ENCODE measurements at regions not wholly inside any gene's neighbourhood (a gene's known extent, or its start where the extent isn't known, plus 50 kb on each side); places are given as distances from the start of the nearest gene placed in this dataset.
A peak's percentile ranks its signal among the peaks of the same experiment; 100 is the strongest.

DNA sequence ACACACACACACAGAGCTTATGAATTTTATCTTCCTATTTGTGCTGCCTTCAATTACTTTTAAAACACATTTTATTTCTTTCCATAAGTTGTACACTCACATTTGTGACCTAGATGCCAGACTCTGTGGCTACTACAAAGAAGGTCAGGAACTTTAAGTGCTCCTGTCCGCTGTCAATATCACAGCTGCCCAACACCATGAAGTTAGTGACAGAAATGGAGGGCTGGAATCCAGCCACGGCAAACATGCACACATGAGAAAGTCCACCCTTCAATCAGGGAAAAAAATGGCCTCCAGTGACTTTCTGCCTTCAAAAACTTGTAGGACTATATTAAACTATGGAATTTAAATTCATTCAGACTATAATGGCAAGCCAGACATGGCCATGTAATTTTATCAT, 334.4 kb upstream of the FSTL5 start:
- ChIA-PET POLR2A (no interaction called here), CTCF (interaction anchor here (1.1 to 2.3 kb wide), 6 partner anchors 9 to 1044 kb away, joined by 3 to 5 read pairs (median 4); no protein-coding TSS in a partner anchor)
- intact Hi-C loops (cut with micrococcal nuclease), result loop anchor here (5.0 kb wide), 1 partner anchor 544 kb away; no protein-coding TSS in a partner anchor

GRCh38 chr4:162497564-162498167, 333.9 kb upstream of the FSTL5 start:
- DNase-seq, result peak; percentile 10
- H3K4me3 Mint-ChIP-seq, result no peak overlapping the region
- intact Hi-C loops (cut with micrococcal nuclease), result loop anchor here (5.0 kb wide), 1 partner anchor 545 kb away; no protein-coding TSS in a partner anchor

More for the DNA sequence above, 334.4 kb upstream of the FSTL5 start:
- Mint-ChIP-seq H3K4me1 (ENCODE audit: low read depth) (no peaks in the 10 kb centered on the region), H3K4me3 (no peak overlapping the region), H3K36me3 (ENCODE audit: low read depth) (no peaks in the 10 kb centered on the region), H3K27ac (no peak overlapping the region), H3K9me3 (no peaks in the 10 kb centered on the region), H3K27me3 (peaks cover 1% of the 10 kb centered on the region)
- DNase-seq (no peak), ATAC-seq (no peak)
- TF ChIP-seq, protein P1, sequence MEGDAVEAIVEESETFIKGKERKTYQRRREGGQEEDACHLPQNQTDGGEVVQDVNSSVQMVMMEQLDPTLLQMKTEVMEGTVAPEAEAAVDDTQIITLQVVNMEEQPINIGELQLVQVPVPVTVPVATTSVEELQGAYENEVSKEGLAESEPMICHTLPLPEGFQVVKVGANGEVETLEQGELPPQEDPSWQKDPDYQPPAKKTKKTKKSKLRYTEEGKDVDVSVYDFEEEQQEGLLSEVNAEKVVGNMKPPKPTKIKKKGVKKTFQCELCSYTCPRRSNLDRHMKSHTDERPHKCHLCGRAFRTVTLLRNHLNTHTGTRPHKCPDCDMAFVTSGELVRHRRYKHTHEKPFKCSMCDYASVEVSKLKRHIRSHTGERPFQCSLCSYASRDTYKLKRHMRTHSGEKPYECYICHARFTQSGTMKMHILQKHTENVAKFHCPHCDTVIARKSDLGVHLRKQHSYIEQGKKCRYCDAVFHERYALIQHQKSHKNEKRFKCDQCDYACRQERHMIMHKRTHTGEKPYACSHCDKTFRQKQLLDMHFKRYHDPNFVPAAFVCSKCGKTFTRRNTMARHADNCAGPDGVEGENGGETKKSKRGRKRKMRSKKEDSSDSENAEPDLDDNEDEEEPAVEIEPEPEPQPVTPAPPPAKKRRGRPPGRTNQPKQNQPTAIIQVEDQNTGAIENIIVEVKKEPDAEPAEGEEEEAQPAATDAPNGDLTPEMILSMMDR (IDR thresholded peaks at IDR 0.05), result no peak

DNA sequence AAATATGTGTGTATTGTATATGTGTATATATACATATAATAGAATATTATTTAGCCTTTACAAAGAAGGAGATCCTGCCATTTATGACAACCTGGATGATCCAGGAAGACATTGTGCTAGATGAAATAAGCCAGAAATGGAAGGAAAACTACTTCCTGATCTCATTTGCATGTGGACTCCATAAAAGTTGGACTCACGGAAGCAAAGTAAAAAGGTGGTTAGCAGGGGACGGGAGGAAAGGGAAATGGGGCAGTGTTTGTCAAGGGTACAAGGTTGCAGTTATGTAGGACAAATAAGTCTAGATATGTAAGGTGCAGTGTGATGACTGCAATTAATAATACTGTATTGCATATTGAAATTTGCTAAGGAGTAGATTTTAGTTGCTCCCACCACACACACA, 331.1 kb upstream of the FSTL5 start:
- H3K27ac Mint-ChIP-seq, result no peak overlapping the region
- no peak for DNase-seq
- CTCF ChIA-PET, result no interaction called here
- H3K27me3 Mint-ChIP-seq, result no peaks in the 10 kb centered on the region
- intact Hi-C loops (cut with micrococcal nuclease), result loop anchor here (5.0 kb wide), 1 partner anchor 547 kb away; no protein-coding TSS in a partner anchor
- H3K4me3 Mint-ChIP-seq, result no peak overlapping the region
- H3K9me3 Mint-ChIP-seq, result no peaks in the 10 kb centered on the region
- H3K36me3 Mint-ChIP-seq (ENCODE audit: low read depth), result no peaks in the 10 kb centered on the region
- POLR2A ChIA-PET, result no interaction called here
- no peak for ATAC-seq
- no peaks in the 10 kb centered on the region for H3K4me1 Mint-ChIP-seq (ENCODE audit: low read depth)
- TF ChIP-seq, protein P1 (IDR thresholded peaks at IDR 0.05), result no peak

More at GRCh38 chr4:162497564-162498167, 333.9 kb upstream of the FSTL5 start:
- Mint-ChIP-seq H3K36me3 (ENCODE audit: low read depth) (no peaks in the 10 kb centered on the region), H3K27me3 (no peaks in the 10 kb centered on the region), H3K9me3 (no peaks in the 10 kb centered on the region), H3K4me1 (ENCODE audit: low read depth) (no peaks in the 10 kb centered on the region), H3K27ac (no peak overlapping the region)
- ChIA-PET CTCF (interaction anchor here (0.7 to 2.3 kb wide), 12 partner anchors 10 to 1056 kb away, joined by 3 to 5 read pairs (median 3); no protein-coding TSS in a partner anchor), POLR2A (no interaction called here)
- TF ChIP-seq, protein P1 (IDR thresholded peaks at IDR 0.05), result peak; percentile 83
- peak; percentile 61 for ATAC-seq

- TF ChIP-seq, protein P1 (IDR thresholded peaks at IDR 0.05), result no peak
- ATAC-seq (no peak), DNase-seq (no peak)
- H3K4me3 Mint-ChIP-seq, result no peak overlapping the region
- ChIA-PET CTCF (no interaction called here), POLR2A (no interaction called here)
- peaks cover 1% of the 10 kb centered on the region for H3K9me3 Mint-ChIP-seq
- H3K27me3 Mint-ChIP-seq, result no peaks in the 10 kb centered on the region
- no peaks in the 10 kb centered on the region for H3K36me3 Mint-ChIP-seq (ENCODE audit: low read depth)
- H3K27ac Mint-ChIP-seq, result no peak overlapping the region
- intact Hi-C loops (cut with micrococcal nuclease), result no loop called here
- H3K4me1 Mint-ChIP-seq (ENCODE audit: low read depth), result no peaks in the 10 kb centered on the region
These were observed 321.7 kb upstream of the FSTL5 start for GRCh38 chr4:162485486-162485885.

- Mint-ChIP-seq H3K36me3 (ENCODE audit: low read depth) (no peaks in the 10 kb centered on the region), H3K27ac (no peak overlapping the region), H3K27me3 (no peaks in the 10 kb centered on the region), H3K4me3 (no peak overlapping the region), H3K9me3 (no peaks in the 10 kb centered on the region), H3K4me1 (ENCODE audit: low read depth) (no peaks in the 10 kb centered on the region)
- ATAC-seq (no peak), DNase-seq (no peak)
- TF ChIP-seq, protein P1 (IDR thresholded peaks at IDR 0.05), result no peak
- ChIA-PET CTCF (no interaction called here), POLR2A (no interaction called here)
- intact Hi-C loops (cut with micrococcal nuclease), result no loop called here
These were observed 311.4 kb upstream of the FSTL5 start for GRCh38 chr4:162475246-162475645.

All from activated CD8-positive, alpha-beta T cell treated with anti-CD3 and anti-CD28 coated beads for 36 hours (primary cell).